Neuronal stem cell (in vitro differentiated cells): ENCODE measurements at regions not wholly inside any gene's neighbourhood (a gene's known extent, or its start where the extent isn't known, plus 50 kb on each side); places are given as distances from the start of the nearest gene placed in this dataset.

Experiments used
- DNase-seq: peaks from one replicate; pipeline ENCODE4 v3.0.0-alpha.2; 2013; ENCODE audit warnings: low spot score
- H2AFZ ChIP-seq: one replicate; pipeline ENCODE4 v1.6.1; 2013; ENCODE audit warnings: mild to moderate bottlenecking, low read length, inconsistent platforms
- H2AK5ac ChIP-seq: 2 replicates; pipeline ENCODE4 v1.6.1; 2013; ENCODE audit warnings: low read depth, mild to moderate bottlenecking, inconsistent platforms, low read length, moderate library complexity, mixed read lengths
- H2BK120ac ChIP-seq: 2 replicates; pipeline ENCODE4 v1.6.1; 2013; ENCODE audit warnings: low read depth, mild to moderate bottlenecking, inconsistent platforms, low read length, moderate library complexity, mixed read lengths
- H2BK12ac ChIP-seq: one replicate; pipeline ENCODE4 v1.6.1; 2013; ENCODE audit warnings: low read length, inconsistent platforms
- H2BK15ac ChIP-seq: 2 replicates; pipeline ENCODE4 v1.6.1; 2013; ENCODE audit warnings: mild to moderate bottlenecking, low read length, inconsistent platforms, mixed read lengths
- H2BK5ac ChIP-seq: one replicate; pipeline ENCODE4 v1.6.1; 2013; ENCODE audit warnings: inconsistent platforms, mild to moderate bottlenecking, low read length, moderate library complexity
- H3K14ac ChIP-seq: one replicate; pipeline ENCODE4 v1.6.1; 2013; ENCODE audit warnings: low read length, inconsistent platforms
- H3K18ac ChIP-seq: 2 replicates; pipeline ENCODE4 v1.6.1; 2013; ENCODE audit warnings: low read length, inconsistent platforms
- H3K23ac ChIP-seq: 2 replicates; pipeline ENCODE4 v1.6.1; 2013; ENCODE audit warnings: low read depth, mild to moderate bottlenecking, mixed read lengths, low read length, inconsistent platforms; ENCODE audit not compliant: poor library complexity
- H3K27ac ChIP-seq: replicated peaks from 3 replicates; pipeline ENCODE4 v1.5.1; 2013; ENCODE audit warnings: low read length, inconsistent platforms
- H3K27me3 ChIP-seq, 3 experiments: 2 replicates each; pipeline ENCODE4 v1.6.1; 2013; ENCODE audit warnings: low read length in 3 of 3, mild to moderate bottlenecking in 2 of 3, inconsistent platforms in 1 of 3, low read depth in 1 of 3, mixed read lengths in 1 of 3, moderate library complexity in 1 of 3; ENCODE audit not compliant: control insufficient read depth in 3 of 3, insufficient read depth in 3 of 3
- H3K36me3 ChIP-seq, 2 donors: replicated peaks in 1 of 2; 2 replicates each; pipeline ENCODE4 v1.6.1; 2013; ENCODE audit warnings: low read length in 2 of 2; ENCODE audit not compliant: control insufficient read depth in 2 of 2, insufficient read depth in 2 of 2
- H3K4ac ChIP-seq: 2 replicates; pipeline ENCODE4 v1.6.1; 2013; ENCODE audit warnings: inconsistent platforms, mild to moderate bottlenecking, low read length, moderate library complexity
- H3K4me1 ChIP-seq, 2 donors: 1 replicate in 1 of 2; 2 replicates in 1 of 2; pipeline ENCODE4 v1.6.1; 2013; ENCODE audit warnings: low read length in 2 of 2, low read depth in 1 of 2; ENCODE audit not compliant: control insufficient read depth in 2 of 2, insufficient read depth in 1 of 2
- H3K4me2 ChIP-seq: one replicate; pipeline ENCODE4 v1.6.1; 2013; ENCODE audit warnings: mild to moderate bottlenecking, low read length, inconsistent platforms; ENCODE audit not compliant: insufficient read depth, poor library complexity, severe bottlenecking
- H3K4me3 ChIP-seq, 2 donors: 2 replicates each; pipeline ENCODE4 v1.5.1; 2013; ENCODE audit warnings: low read length in 2 of 2, mild to moderate bottlenecking in 2 of 2, inconsistent platforms in 1 of 2, moderate library complexity in 1 of 2
- H3K79me1 ChIP-seq: one replicate; pipeline ENCODE4 v1.6.1; 2013; ENCODE audit warnings: low read depth, mild to moderate bottlenecking, inconsistent platforms, low read length, moderate library complexity
- H3K9ac ChIP-seq: one replicate; pipeline ENCODE4 v1.6.1; 2013; ENCODE audit warnings: mild to moderate bottlenecking, low read depth, low read length, inconsistent platforms; ENCODE audit not compliant: poor library complexity
- H3K9me3 ChIP-seq, 2 donors: replicated peaks in 1 of 2; 2 replicates each; pipeline versions ENCODE3 to v1.6.1; 2013; ENCODE audit warnings: low read length in 2 of 2, mild to moderate bottlenecking in 2 of 2, inconsistent platforms in 1 of 2, low read depth in 1 of 2, mixed read lengths in 1 of 2, moderate library complexity in 1 of 2; ENCODE audit not compliant: control insufficient read depth in 2 of 2, insufficient read depth in 1 of 2
- H4K8ac ChIP-seq: one replicate; pipeline ENCODE4 v1.6.1; 2013; ENCODE audit warnings: low read depth, mild to moderate bottlenecking, inconsistent platforms, low read length, moderate library complexity
- H4K91ac ChIP-seq: one replicate; pipeline ENCODE4 v1.6.1; 2013; ENCODE audit warnings: low read length, low read depth, mild to moderate bottlenecking, inconsistent platforms; ENCODE audit not compliant: poor library complexity
- WGBS, 2 donors: extraction: QIAGEN DNeasy Blood & Tissue Kit; methylation state at CpG; one replicate each; pipeline ENCODE4 v1.1.7; 2013; ENCODE audit warnings: missing lambda C conversion rate in 2 of 2, mixed read lengths in 1 of 2; ENCODE audit not compliant: insufficient read length in 2 of 2, insufficient replicate concordance in 1 of 2; ENCODE audit errors: extremely low coverage in 2 of 2; 5-methylcytosine and 5-hydroxymethylcytosine counted together

GRCh38 chr12:115176741-115177400 is 492.9 kb upstream of the TBX3 start:
- H2AK5ac ChIP-seq, result no peak overlapping the region
- no peak overlapping the region for H2AFZ ChIP-seq
- no peak overlapping the region for H3K18ac ChIP-seq
- no peak overlapping the region for H3K9ac ChIP-seq
- no peak overlapping the region for H2BK15ac ChIP-seq
- H3K4me3 ChIP-seq, result no peak overlapping the region
- H3K27ac ChIP-seq, result no peak overlapping the region
- no peak overlapping the region for H3K23ac ChIP-seq
- H3K4me2 ChIP-seq, result no peak overlapping the region
- no peak overlapping the region for H3K14ac ChIP-seq
- H3K36me3 ChIP-seq, result no peaks in the 10 kb centered on the region
- H4K91ac ChIP-seq, result no peak overlapping the region
- no peak overlapping the region for H2BK120ac ChIP-seq
- peaks cover 0 to 1% (median 0%) of the 10 kb centered on the region in 3 experiments for H3K27me3 ChIP-seq
- H2BK5ac ChIP-seq, result no peak overlapping the region
- no peak overlapping the region for H3K4ac ChIP-seq
- DNase-seq, result no peak
- no peak overlapping the region for H4K8ac ChIP-seq
- H3K4me1 ChIP-seq, result no peaks in the 10 kb centered on the region
- no peaks in the 10 kb centered on the region for H3K9me3 ChIP-seq
- WGBS, 2 donors, result no CpG with 5 or more reads among the region's 3 CpGs
- H3K79me1 ChIP-seq, result no peaks in the 10 kb centered on the region
- no peak overlapping the region for H2BK12ac ChIP-seq

- Histone ChIP-seq H2BK15ac (no peak overlapping the region), H2BK12ac (peak overlapping the region; percentile 63), H4K8ac (no peak overlapping the region), H3K4me2 (no peak overlapping the region), H3K27ac (no peak overlapping the region), H3K18ac (no peak overlapping the region), H2AK5ac (no peak overlapping the region), H3K9me3 (no peaks in the 10 kb centered on the region), H3K23ac (no peak overlapping the region), H3K4ac (no peak overlapping the region), H3K36me3 (no peaks in the 10 kb centered on the region), H3K4me1 (no peaks in the 10 kb centered on the region), H2BK5ac (no peak overlapping the region), H4K91ac (no peak overlapping the region), H3K14ac (no peak overlapping the region), H3K4me3 (no peak overlapping the region), H3K9ac (peak overlapping the region; percentile 13), H3K79me1 (no peaks in the 10 kb centered on the region), H3K27me3 (peaks cover 0 to 1% (median 0%) of the 10 kb centered on the region in 3 experiments), H2BK120ac (no peak overlapping the region), H2AFZ (no peak overlapping the region)
- no peak for DNase-seq
- WGBS, 2 donors, result no CpG with 5 or more reads among the region's 12 CpGs
Measured at GRCh38 chr12:115174920-115175319, 490.9 kb upstream of the TBX3 start.

DNA sequence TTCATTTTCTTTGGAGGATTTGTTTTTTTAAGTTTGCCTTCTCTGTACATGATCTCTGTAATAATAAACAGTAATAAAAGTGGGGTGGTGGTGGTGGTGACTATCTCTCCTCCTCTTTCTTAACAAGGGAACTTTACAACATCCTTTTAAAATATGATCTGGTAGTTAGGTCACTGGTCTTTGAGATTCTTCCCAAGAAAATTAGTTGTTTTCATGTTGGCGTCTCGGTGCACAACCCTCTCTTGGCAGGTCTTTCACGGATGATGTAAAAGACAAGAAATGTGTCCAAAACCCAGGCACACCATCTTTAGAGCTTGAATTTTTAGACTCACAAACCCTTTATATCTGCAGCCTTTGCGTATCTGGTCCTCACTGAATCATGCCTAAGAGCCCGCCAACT is 488.5 kb upstream of the TBX3 start:
- Histone ChIP-seq H2BK15ac (no peak overlapping the region), H3K27me3 (no peaks in the 10 kb centered on the region), H2AK5ac (no peak overlapping the region), H3K4me2 (no peak overlapping the region), H3K4me3 (no peak overlapping the region), H4K8ac (no peak overlapping the region), H3K9me3 (no peaks in the 10 kb centered on the region), H2BK5ac (no peak overlapping the region), H2BK120ac (no peak overlapping the region), H3K27ac (no peak overlapping the region), H3K79me1 (no peaks in the 10 kb centered on the region), H2AFZ (no peak overlapping the region), H3K4ac (no peak overlapping the region), H3K36me3 (no peaks in the 10 kb centered on the region), H3K23ac (no peak overlapping the region), H3K4me1 (no peaks in the 10 kb centered on the region), H2BK12ac (no peak overlapping the region), H3K9ac (no peak overlapping the region), H3K14ac (no peak overlapping the region), H3K18ac (no peak overlapping the region), H4K91ac (no peak overlapping the region)
- WGBS, 2 donors, result no CpG with 5 or more reads among the region's 5 CpGs
- no peak for DNase-seq

DNA sequence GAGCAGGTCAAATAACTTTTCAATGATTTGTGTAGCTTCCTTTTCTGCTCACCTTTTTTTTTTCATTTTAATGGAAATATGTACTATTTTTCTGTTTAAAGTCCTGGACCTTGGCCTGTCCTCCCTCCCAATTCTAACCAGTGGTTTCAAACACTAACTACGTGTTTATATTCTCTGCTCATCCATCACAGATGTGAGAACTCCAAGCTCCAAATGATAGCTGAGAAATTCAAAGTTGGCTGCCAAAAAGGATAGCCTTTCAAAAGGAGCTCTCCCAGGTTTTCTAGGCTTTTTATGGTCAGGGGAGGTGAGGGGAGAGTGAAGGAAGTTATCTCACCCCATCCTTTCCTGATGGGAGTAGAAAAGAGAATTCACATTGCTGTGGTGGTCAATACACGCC is 486.0 kb upstream of the TBX3 start:
- Histone ChIP-seq H2AFZ (no peak overlapping the region), H3K4me3 (no peak overlapping the region), H3K4me1 (no peaks in the 10 kb centered on the region), H3K18ac (no peak overlapping the region), H2BK120ac (no peak overlapping the region), H3K27ac (no peak overlapping the region), H3K79me1 (no peaks in the 10 kb centered on the region), H2BK5ac (no peak overlapping the region), H2AK5ac (no peak overlapping the region), H3K36me3 (no peaks in the 10 kb centered on the region), H3K14ac (no peak overlapping the region), H2BK12ac (no peak overlapping the region), H3K4ac (no peak overlapping the region), H3K4me2 (no peak overlapping the region), H3K23ac (no peak overlapping the region), H4K8ac (no peak overlapping the region), H3K9ac (no peak overlapping the region), H3K27me3 (no peaks in the 10 kb centered on the region), H4K91ac (no peak overlapping the region), H2BK15ac (no peak overlapping the region), H3K9me3 (no peaks in the 10 kb centered on the region)
- no CpG with 5 or more reads among the region's 2 CpGs for WGBS, 2 donors
- no peak for DNase-seq
